ENCODE measurements at regions not wholly inside any gene's neighbourhood (a gene's known extent, or its start where the extent isn't known, plus 50 kb on each side); places are given as distances from the start of the nearest gene placed in this dataset.

DNA sequence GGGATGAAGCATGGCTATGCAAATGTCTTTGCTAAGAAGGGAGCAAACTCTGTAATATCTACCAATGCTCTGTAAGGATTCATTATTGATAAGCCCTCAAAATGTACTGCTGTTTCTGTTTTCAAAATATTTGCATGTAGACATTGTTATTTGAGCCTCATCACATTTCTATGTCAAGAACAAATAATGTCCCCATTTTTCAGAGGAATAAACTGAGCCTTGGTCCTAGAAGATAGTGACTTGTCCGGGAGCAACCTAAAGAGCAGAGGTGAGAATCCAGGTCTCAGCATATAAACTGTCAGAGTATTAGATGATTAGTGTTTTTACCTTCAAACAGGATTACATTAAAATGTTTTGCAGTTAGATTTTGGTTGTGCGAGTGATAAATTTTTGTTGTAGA lies 125.5 kb upstream of the SRRM4 start:
- H3K27me3 ChIP-seq (ENCODE audit: control insufficient read depth, insufficient read depth, low read length) = no peaks in the 10 kb centered on the region
- DNase-seq = no peak
- H3K4me1 ChIP-seq (ENCODE audit: control insufficient read depth, insufficient read depth, low read length) = no peaks in the 10 kb centered on the region
- no peak overlapping the region for H3K27ac ChIP-seq (ENCODE audit: low read length)
- no peaks in the 10 kb centered on the region for H3K36me3 ChIP-seq (ENCODE audit: control insufficient read depth, insufficient read depth, low read length)
- H3K4me3 ChIP-seq (ENCODE audit: low read length) = no peak overlapping the region
- WGBS (ENCODE audit: insufficient coverage) = no CpG with 5 or more reads among the region's 2 CpGs
- H3K9me3 ChIP-seq (replicated peaks; ENCODE audit: control insufficient read depth, low read depth, low read length) = no peaks in the 10 kb centered on the region

DNA sequence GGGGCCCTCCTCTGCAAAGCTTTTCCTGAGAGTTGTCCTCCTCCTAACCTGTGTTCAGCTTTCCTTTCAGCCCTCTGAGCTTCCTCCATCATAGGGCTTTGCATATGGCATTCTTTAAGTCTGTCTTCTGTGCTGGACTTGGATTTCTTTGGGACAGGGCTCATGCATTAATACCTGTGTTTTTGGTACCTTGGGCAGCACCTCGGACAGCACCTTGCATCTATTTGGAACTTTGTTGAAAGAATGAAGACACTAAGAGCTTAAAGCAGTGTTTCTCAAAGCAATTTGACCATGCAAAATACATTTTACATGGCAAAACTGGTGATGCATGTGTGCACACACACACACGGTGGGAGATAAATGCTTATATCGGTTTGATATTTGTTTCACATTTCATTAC lies 115.0 kb upstream of the SRRM4 start:
- Histone ChIP-seq H3K4me3 (ENCODE audit: low read length) (no peak overlapping the region), H3K36me3 (ENCODE audit: control insufficient read depth, insufficient read depth, low read length) (no peaks in the 10 kb centered on the region), H3K4me1 (ENCODE audit: control insufficient read depth, insufficient read depth, low read length) (no peaks in the 10 kb centered on the region), H3K9me3 (replicated peaks; ENCODE audit: control insufficient read depth, low read depth, low read length) (no peaks in the 10 kb centered on the region), H3K27me3 (ENCODE audit: control insufficient read depth, insufficient read depth, low read length) (no peaks in the 10 kb centered on the region), H3K27ac (ENCODE audit: low read length) (no peak overlapping the region)
- DNase-seq = no peak
- no CpG with 5 or more reads among the region's 3 CpGs for WGBS (ENCODE audit: insufficient coverage)

DNA sequence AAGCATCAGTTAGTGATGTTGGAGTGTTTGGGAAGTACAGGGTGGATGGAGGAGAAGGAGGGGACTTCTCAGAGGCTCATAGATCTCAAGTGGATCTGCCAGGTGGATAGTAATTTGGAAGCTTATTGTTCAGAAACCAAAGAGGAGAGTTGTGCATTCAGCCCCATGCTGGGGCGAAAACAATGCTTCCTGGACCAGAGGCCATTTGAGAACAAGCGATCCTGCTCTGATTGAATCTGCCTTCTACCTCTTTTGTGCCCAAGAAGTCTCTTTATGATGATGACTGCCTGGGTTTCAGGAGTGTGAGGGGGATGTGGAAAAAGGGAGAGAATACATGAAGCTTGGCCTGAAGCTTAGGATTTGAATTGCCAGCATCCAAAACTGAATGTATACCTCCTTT lies 110.8 kb upstream of the SRRM4 start:
- Histone ChIP-seq H3K9me3 (replicated peaks; ENCODE audit: control insufficient read depth, low read depth, low read length) (no peaks in the 10 kb centered on the region), H3K36me3 (ENCODE audit: control insufficient read depth, insufficient read depth, low read length) (no peaks in the 10 kb centered on the region)
- 76% methylated on average over 2 of the region's 2 CpGs for WGBS (ENCODE audit: insufficient coverage)

DNA sequence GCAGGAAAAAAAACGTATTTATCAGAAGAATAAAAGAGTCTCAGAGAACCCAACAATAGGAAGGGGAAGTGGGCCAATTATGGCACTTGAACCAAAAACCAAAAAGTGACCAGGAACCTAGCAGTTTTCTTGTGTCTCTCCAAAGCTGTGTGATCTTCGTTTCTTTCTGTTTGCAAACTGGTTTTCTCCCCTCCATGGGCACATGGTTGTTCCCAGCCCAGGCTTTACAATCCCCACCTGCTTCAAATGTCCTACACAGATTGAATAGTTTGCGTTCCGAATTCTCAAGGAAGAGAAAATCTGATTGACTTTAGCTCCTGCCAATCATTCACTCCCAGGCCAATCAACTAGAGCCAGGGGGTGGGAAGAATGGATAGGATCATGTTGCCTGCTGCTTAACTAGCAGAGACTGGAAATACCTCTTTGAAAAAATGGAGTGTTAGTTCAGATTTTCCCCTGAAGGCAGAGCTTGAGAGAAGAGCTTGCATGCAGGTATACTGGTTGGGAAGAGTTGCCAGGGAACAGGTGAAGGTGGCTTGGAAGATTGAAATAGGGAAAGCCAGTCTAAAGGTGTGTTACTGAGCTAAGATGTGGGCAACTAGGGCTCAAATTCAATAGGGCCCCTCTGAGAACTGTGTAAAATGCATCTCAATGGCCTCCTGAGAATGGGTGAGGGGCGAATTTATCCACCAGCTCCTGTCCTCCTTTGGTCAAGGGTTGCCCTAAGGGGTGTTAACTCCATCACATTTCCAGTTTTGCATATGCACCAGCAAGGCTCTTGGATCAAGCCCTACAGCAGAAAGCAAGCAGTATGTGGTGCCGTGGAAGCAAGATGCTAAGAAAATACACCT lies 106.4 kb upstream of the SRRM4 start:
- 28% methylated on average over 3 of the region's 6 CpGs for WGBS (ENCODE audit: insufficient coverage)
- DNase-seq = peak; percentile 5
- no peaks in the 10 kb centered on the region for H3K9me3 ChIP-seq (replicated peaks; ENCODE audit: control insufficient read depth, low read depth, low read length)
- H3K4me3 ChIP-seq (ENCODE audit: low read length) = no peak overlapping the region
- no peak overlapping the region for H3K27ac ChIP-seq (ENCODE audit: low read length)
- H3K27me3 ChIP-seq (ENCODE audit: control insufficient read depth, insufficient read depth, low read length) = no peaks in the 10 kb centered on the region
- no peaks in the 10 kb centered on the region for H3K4me1 ChIP-seq (ENCODE audit: control insufficient read depth, insufficient read depth, low read length)
- no peaks in the 10 kb centered on the region for H3K36me3 ChIP-seq (ENCODE audit: control insufficient read depth, insufficient read depth, low read length)

More for the DNA sequence above, 110.8 kb upstream of the SRRM4 start:
- Histone ChIP-seq H3K27me3 (ENCODE audit: control insufficient read depth, insufficient read depth, low read length) (no peaks in the 10 kb centered on the region), H3K4me1 (ENCODE audit: control insufficient read depth, insufficient read depth, low read length) (no peaks in the 10 kb centered on the region), H3K27ac (ENCODE audit: low read length) (no peak overlapping the region), H3K4me3 (ENCODE audit: low read length) (no peak overlapping the region)
- no peak for DNase-seq

DNA sequence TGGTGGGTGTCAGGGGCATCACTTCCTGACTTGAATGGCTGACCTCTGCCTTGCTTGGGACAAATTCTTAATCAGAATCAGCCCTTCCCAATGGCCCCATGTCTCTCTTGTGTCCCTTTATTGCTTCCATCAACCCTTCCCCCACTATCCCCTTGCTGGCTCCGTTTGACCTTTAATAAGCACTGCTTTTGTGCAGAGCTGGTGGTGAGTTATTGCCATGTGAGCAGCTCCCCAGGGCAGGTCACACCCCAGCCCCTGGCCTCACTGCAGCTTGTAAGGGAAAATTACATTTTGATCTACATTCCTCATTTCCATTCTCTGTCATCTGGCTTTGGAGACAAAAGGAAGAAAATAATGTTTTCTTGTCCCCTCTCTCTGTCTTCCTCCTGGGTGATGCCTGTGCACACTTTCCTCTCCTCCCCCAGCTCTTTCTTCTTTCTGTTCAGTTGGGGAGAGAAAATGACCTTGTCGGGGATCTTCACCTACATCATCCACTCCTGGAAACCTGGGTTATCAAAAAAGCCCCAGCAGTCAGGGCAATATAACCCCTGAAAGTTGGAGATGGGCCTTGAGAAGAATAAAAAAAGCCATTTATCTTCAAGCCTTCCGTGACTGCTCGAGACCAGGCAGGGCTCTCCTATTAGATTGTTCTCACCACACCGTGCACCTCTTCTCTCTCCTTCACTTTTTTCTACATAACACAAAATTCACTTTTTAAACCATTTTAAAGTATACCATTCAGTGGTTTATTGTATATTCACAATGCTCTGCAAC lies 100.4 kb upstream of the SRRM4 start:
- no peak overlapping the region for H3K4me3 ChIP-seq (ENCODE audit: low read length)
- WGBS (ENCODE audit: insufficient coverage) = no CpG with 5 or more reads among the region's 5 CpGs

DNA sequence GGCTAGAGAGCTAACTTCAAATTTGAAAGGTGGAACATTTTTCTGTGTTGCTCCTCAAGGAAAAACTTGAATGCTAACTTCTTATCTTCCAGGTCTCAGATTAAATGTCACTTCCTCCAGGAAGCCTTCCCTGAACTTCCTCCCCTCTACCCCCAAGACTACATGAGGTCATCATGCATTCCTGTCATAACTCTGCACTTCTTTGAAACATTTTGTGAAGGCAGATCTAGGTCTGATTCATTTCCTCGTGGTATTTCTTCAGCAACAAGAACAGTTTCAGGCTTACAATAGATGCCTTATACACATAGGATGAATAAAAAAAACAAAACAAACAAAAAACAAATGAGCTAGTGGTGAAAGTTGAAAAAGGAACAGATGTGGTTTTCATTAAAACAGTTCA lies 97.1 kb upstream of the SRRM4 start:
- H3K27ac ChIP-seq (ENCODE audit: low read length) = no peak overlapping the region
- DNase-seq = no peak
- H3K36me3 ChIP-seq (ENCODE audit: control insufficient read depth, insufficient read depth, low read length) = no peaks in the 10 kb centered on the region
- no peaks in the 10 kb centered on the region for H3K27me3 ChIP-seq (ENCODE audit: control insufficient read depth, insufficient read depth, low read length)
- H3K9me3 ChIP-seq (replicated peaks; ENCODE audit: control insufficient read depth, low read depth, low read length) = no peaks in the 10 kb centered on the region
- WGBS (ENCODE audit: insufficient coverage) = no CpG with 5 or more reads among the region's 1 CpG
- no peak overlapping the region for H3K4me3 ChIP-seq (ENCODE audit: low read length)
- no peaks in the 10 kb centered on the region for H3K4me1 ChIP-seq (ENCODE audit: control insufficient read depth, insufficient read depth, low read length)

More for the DNA sequence above, 100.4 kb upstream of the SRRM4 start:
- H3K27me3 ChIP-seq (ENCODE audit: control insufficient read depth, insufficient read depth, low read length) = no peaks in the 10 kb centered on the region
- H3K9me3 ChIP-seq (replicated peaks; ENCODE audit: control insufficient read depth, low read depth, low read length) = no peaks in the 10 kb centered on the region
- H3K36me3 ChIP-seq (ENCODE audit: control insufficient read depth, insufficient read depth, low read length) = no peaks in the 10 kb centered on the region
- H3K4me1 ChIP-seq (ENCODE audit: control insufficient read depth, insufficient read depth, low read length) = no peaks in the 10 kb centered on the region
- DNase-seq = no peak
- no peak overlapping the region for H3K27ac ChIP-seq (ENCODE audit: low read length)

DNA sequence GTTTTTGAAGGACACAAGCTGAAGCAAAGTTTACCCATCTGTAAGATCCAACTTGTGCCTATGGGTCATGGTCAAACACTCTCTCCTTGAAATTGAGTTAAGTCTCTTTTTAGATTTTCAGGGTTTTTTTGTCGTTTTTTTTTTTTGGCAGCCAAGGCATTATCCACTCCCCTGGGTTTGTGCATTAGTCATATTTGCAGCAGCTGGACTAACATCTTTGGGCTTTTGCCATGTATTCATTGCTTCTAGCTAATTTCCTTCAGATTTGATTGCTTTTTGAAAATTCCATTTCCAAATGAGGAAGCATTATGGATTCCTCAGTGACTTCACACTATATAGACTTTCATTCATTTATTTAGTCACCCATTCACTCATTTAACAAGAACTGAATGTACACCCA lies 80.3 kb upstream of the SRRM4 start:
- H3K27me3 ChIP-seq (ENCODE audit: control insufficient read depth, insufficient read depth, low read length) = no peaks in the 10 kb centered on the region
- no peaks in the 10 kb centered on the region for H3K36me3 ChIP-seq (ENCODE audit: control insufficient read depth, insufficient read depth, low read length)
- 20% methylated on average over 1 of the region's 1 CpG for WGBS (ENCODE audit: insufficient coverage)
- peak; percentile 21 for DNase-seq
- H3K27ac ChIP-seq (ENCODE audit: low read length) = no peak overlapping the region
- H3K4me3 ChIP-seq (ENCODE audit: low read length) = no peak overlapping the region
- no peaks in the 10 kb centered on the region for H3K4me1 ChIP-seq (ENCODE audit: control insufficient read depth, insufficient read depth, low read length)
- no peaks in the 10 kb centered on the region for H3K9me3 ChIP-seq (replicated peaks; ENCODE audit: control insufficient read depth, low read depth, low read length)

DNA sequence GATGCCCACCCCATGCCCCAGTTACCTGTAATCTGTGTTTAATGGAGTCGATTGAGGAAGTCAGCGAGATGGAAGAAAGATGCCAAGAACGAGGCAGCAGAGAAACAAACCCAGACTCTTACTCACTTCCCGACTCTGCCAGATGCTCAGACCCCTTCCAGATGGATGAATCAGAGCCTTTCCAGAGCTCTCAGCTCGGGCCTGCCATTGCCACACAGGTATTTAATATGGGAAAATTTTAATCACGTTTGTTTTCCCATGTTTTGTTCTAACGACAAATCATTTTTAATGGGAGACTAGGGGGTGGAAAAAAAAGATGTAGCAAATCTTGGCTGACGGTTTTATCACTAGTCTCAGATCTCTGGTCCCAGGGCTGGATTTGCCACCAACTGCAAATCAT lies 72.5 kb upstream of the SRRM4 start:
- Histone ChIP-seq H3K36me3 (ENCODE audit: control insufficient read depth, insufficient read depth, low read length) (no peaks in the 10 kb centered on the region), H3K4me3 (ENCODE audit: low read length) (no peak overlapping the region), H3K27ac (ENCODE audit: low read length) (no peak overlapping the region), H3K27me3 (ENCODE audit: control insufficient read depth, insufficient read depth, low read length) (peaks cover 2% of the 10 kb centered on the region), H3K4me1 (ENCODE audit: control insufficient read depth, insufficient read depth, low read length) (no peaks in the 10 kb centered on the region), H3K9me3 (replicated peaks; ENCODE audit: control insufficient read depth, low read depth, low read length) (no peaks in the 10 kb centered on the region)
- 72% methylated on average over 4 of the region's 8 CpGs for WGBS (ENCODE audit: insufficient coverage)
- DNase-seq = no peak

DNA sequence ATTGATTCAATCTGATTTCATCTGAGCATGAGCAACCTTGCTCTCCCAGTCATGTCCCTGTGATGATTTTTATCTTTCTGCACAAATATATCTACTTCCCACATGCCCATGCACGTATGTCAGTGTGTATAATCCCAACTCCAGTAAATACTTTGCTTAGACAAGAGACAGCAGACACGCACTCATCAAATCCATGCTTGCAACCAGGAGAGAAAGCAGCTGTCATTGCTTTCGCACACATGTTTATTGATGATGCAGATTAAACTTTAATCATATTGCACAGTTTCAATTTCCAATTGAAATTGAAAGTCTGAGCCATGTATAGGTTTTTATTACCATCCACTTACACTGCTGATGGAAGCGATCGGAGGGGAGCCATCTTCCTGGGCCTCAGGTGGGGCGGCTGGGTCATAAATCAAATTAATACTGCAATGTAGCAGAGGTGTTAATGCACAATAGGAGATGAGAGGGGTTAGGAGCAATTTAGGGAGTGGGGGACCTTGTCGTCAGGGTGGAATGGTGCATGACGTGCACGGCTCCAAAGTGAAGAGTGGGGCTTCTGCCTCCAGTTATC lies 68.6 kb upstream of the SRRM4 start:
- Histone ChIP-seq H3K36me3 (ENCODE audit: control insufficient read depth, insufficient read depth, low read length) (no peaks in the 10 kb centered on the region), H3K27ac (ENCODE audit: low read length) (no peak overlapping the region), H3K4me1 (ENCODE audit: control insufficient read depth, insufficient read depth, low read length) (no peaks in the 10 kb centered on the region), H3K27me3 (ENCODE audit: control insufficient read depth, insufficient read depth, low read length) (peaks cover 2% of the 10 kb centered on the region), H3K9me3 (replicated peaks; ENCODE audit: control insufficient read depth, low read depth, low read length) (no peaks in the 10 kb centered on the region), H3K4me3 (ENCODE audit: low read length) (no peak overlapping the region)
- DNase-seq = no peak
- WGBS (ENCODE audit: insufficient coverage) = 61% methylated on average over 5 of the region's 9 CpGs

DNA sequence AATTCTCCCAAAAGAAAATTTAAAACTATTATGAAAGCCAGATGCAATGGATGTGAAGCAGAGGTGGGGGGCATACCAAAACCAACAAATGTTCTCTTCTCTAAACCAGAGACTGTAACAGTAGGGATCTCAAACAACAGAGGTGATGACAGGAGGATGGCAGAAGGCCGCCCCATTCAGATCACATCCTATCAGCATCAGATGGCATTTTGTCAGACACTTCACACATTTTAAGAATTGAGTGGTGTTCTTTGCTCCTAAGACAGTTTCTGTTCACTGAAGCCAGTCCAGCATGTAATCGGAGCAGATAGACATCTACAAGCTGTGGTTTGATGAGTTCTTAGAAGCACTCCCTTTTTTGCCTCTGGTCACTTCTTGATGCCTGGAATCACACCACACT lies 59.6 kb upstream of the SRRM4 start:
- Histone ChIP-seq H3K4me1 (ENCODE audit: control insufficient read depth, insufficient read depth, low read length) (no peaks in the 10 kb centered on the region), H3K4me3 (ENCODE audit: low read length) (no peak overlapping the region), H3K9me3 (replicated peaks; ENCODE audit: control insufficient read depth, low read depth, low read length) (no peaks in the 10 kb centered on the region), H3K27ac (ENCODE audit: low read length) (no peak overlapping the region), H3K36me3 (ENCODE audit: control insufficient read depth, insufficient read depth, low read length) (no peaks in the 10 kb centered on the region), H3K27me3 (ENCODE audit: control insufficient read depth, insufficient read depth, low read length) (no peaks in the 10 kb centered on the region)
- DNase-seq = no peak
- no CpG with 5 or more reads among the region's 2 CpGs for WGBS (ENCODE audit: insufficient coverage)
